B cell (primary cell): ENCODE measurements at regions not wholly inside any gene's neighbourhood (a gene's known extent, or its start where the extent isn't known, plus 50 kb on each side); places are given as distances from the start of the nearest gene placed in this dataset.

Experiments
- ATAC-seq: fragments of 200-7000 bp; cut with Tn5 transposase; one replicate; pipeline ENCODE4 v1.10.0; 2021; ENCODE audit warnings: low read depth, mild to moderate bottlenecking, moderate number of reproducible peaks, moderate library complexity
- CTCF ChIA-PET: fragments of 350-600 bp; sonication (Branson Sonifier 250); formaldehyde crosslinking; loops from one replicate; lab custom pipeline; 2021; ENCODE audit warnings: antibody characterized with exemption, inconsistent platforms; lab: Charles Lee
- POLR2A ChIA-PET: fragments of 350-600 bp; sonication (Branson Sonifier 250); formaldehyde crosslinking; loops from one replicate; lab custom pipeline; 2021; ENCODE audit warnings: antibody characterized with exemption; lab: Charles Lee
- DNase-seq: peaks from one replicate; pipeline ENCODE4 v3.0.0; 2013
- H2AFZ ChIP-seq: 2 replicates; pipeline ENCODE4 v1.6.1; 2012; ENCODE audit warnings: mild to moderate bottlenecking, low read depth, low read length; ENCODE audit not compliant: insufficient read depth, poor library complexity, severe bottlenecking
- H3K27ac ChIP-seq, 2 donors: 1 replicate in 1 of 2; 2 replicates in 1 of 2; pipeline ENCODE4 v1.5.1; 2012 to 2013; ENCODE audit warnings: low read length in 2 of 2, mild to moderate bottlenecking in 2 of 2, moderate library complexity in 1 of 2
- H3K27me3 ChIP-seq, 4 experiments: fragments of 200-600 bp in 1 of 4; sonication (generic) in 1 of 4; replicated peaks in 1 of 4; 1 replicate in 2 of 4; 2 replicates in 2 of 4; pipeline versions ENCODE4 v1.6.1 to v1.7.0; 2013 to 2016; ENCODE audit warnings: low read length in 3 of 4, mild to moderate bottlenecking in 2 of 4, mixed read lengths in 1 of 4, moderate library complexity in 1 of 4; ENCODE audit not compliant: insufficient read depth in 4 of 4, control insufficient read depth in 3 of 4; ENCODE audit errors: control extremely low read depth in 1 of 4
- H3K36me3 ChIP-seq, 2 experiments: replicated peaks in 1 of 2; 1 replicate in 1 of 2; 2 replicates in 1 of 2; pipeline versions ENCODE4 v1.6.1 to v1.7.1; 2013; ENCODE audit warnings: low read length in 1 of 2; ENCODE audit not compliant: insufficient read depth in 2 of 2, control insufficient read depth in 1 of 2; ENCODE audit errors: control extremely low read depth in 1 of 2, extremely low read depth in 1 of 2
- H3K4me1 ChIP-seq, 2 donors: fragments of 200-600 bp in 1 of 2; sonication (generic) in 1 of 2; 1 replicate in 1 of 2; 2 replicates in 1 of 2; pipeline versions ENCODE4 v1.5.1 to v1.6.1; 2013 to 2017; ENCODE audit warnings: low read length in 2 of 2; ENCODE audit not compliant: control insufficient read depth in 2 of 2, insufficient read depth in 2 of 2
- H3K4me2 ChIP-seq: replicated peaks from 2 replicates; pipeline ENCODE3; 2012; ENCODE audit warnings: mild to moderate bottlenecking, low read depth, low read length; ENCODE audit not compliant: poor library complexity, severe bottlenecking
- H3K4me3 ChIP-seq, 5 experiments: fragments of 200-600 bp in 1 of 5; sonication (generic) in 1 of 5; 1 replicate in 3 of 5; 2 replicates in 2 of 5; pipeline versions ENCODE4 v1.5.1 to v1.7.0; 2011 to 2016; ENCODE audit warnings: low read length in 4 of 5, mild to moderate bottlenecking in 4 of 5, low read depth in 2 of 5, control low read depth in 1 of 5, moderate library complexity in 1 of 5; ENCODE audit not compliant: insufficient read depth in 1 of 5; ENCODE audit errors: control extremely low read depth in 1 of 5, extremely low read depth in 1 of 5
- H3K79me2 ChIP-seq: fragments of 200-600 bp; sonication (generic); one replicate; pipeline ENCODE4 v1.6.0; 2016; ENCODE audit warnings: low read length; ENCODE audit not compliant: control insufficient read depth, insufficient read depth
- H3K9ac ChIP-seq: fragments of 200-600 bp; sonication (generic); 2 replicates; pipeline ENCODE4 v1.6.1; 2017; ENCODE audit warnings: mild to moderate bottlenecking, low read length, moderate library complexity
- H3K9me3 ChIP-seq, 3 donors: one replicate each; pipeline versions ENCODE4 v1.6.1 to v1.7.1; 2013; ENCODE audit warnings: low read length in 2 of 3; ENCODE audit not compliant: control insufficient read depth in 2 of 3, insufficient read depth in 1 of 3; ENCODE audit errors: control extremely low read depth in 1 of 3
- H4K20me1 ChIP-seq: 2 replicates; pipeline ENCODE4 v1.6.0; 2012; ENCODE audit warnings: mild to moderate bottlenecking, low read length; ENCODE audit not compliant: insufficient read depth, control insufficient read depth, poor library complexity, severe bottlenecking
- H3K27ac Mint-ChIP-seq: one replicate; pipeline ENCODE4 v1.8.0; 2021; ENCODE audit warnings: mixed read lengths
- H3K27me3 Mint-ChIP-seq: one replicate; pipeline ENCODE4 v1.8.0; 2021; ENCODE audit warnings: mixed read lengths
- H3K4me1 Mint-ChIP-seq: one replicate; pipeline ENCODE4 v1.8.0; 2021; ENCODE audit warnings: mixed read lengths
- H3K4me3 Mint-ChIP-seq: one replicate; pipeline ENCODE4 v1.8.0; 2021; ENCODE audit warnings: mixed read lengths
- H3K9me3 Mint-ChIP-seq: one replicate; pipeline ENCODE4 v1.8.0; 2022; ENCODE audit warnings: mixed read lengths; ENCODE audit not compliant: insufficient read depth
- EZH2 ChIP-seq: IDR thresholded peaks from 2 replicates; pipeline ENCODE4 v1.6.1; 2012; ENCODE audit warnings: borderline replicate concordance, low read depth, mild to moderate bottlenecking, moderate library complexity, low read length; ENCODE audit not compliant: insufficient read depth, poor library complexity, severe bottlenecking
- WGBS: methylation state at CpG from one replicate; pipeline ENCODE4 v1.1.5; 2013; ENCODE audit warnings: missing lambda C conversion rate; ENCODE audit not compliant: insufficient coverage; 5-methylcytosine and 5-hydroxymethylcytosine counted together
- intact Hi-C: fragments of 100-400 bp; cut with micrococcal nuclease; formaldehyde crosslinking; loops from one replicate; pipeline ENCODE4 v1.10.0; 2022
- TF ChIP-seq, protein P1 (sequence below): fragments of 200-600 bp; IDR thresholded peaks from one replicate; pipeline ENCODE4 v1.8.0; 2022; ENCODE audit warnings: antibody characterized with exemption, mild to moderate bottlenecking

DNA sequence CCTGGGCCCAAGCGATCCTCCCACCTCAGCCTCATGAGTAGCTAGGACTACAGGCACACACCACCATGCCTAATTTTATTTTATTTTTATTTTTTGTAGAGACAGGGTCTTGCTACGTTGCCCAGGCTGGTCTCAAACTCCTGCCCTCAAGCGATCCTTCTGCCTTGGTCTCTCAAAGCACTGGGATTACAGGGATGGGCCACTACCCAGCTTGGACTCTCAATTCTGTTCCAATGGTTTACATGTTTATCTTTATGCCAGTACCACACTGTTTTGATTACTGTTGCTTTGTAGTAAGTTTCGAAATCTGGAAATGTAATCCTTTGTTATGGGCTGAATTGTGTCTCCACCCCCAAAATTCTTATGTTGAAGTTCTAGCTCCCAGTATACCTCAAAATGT is 88.4 kb upstream of the TARDBP start:
- Histone ChIP-seq H3K79me2 (no peaks in the 10 kb centered on the region), H3K9me3 (peaks cover 0 to 7% (median 6%) of the 10 kb centered on the region in 3 donors), H3K9ac (no peak overlapping the region), H3K4me1 (no peaks in the 10 kb centered on the region), H4K20me1 (no peaks in the 10 kb centered on the region), H3K27me3 (no peaks in the 10 kb centered on the region), H3K36me3 (no peaks in the 10 kb centered on the region), H3K4me2 (no peak overlapping the region), H3K27ac (no peak overlapping the region), H2AFZ (no peak overlapping the region), H3K4me3 (no peak overlapping the region)
- ATAC-seq (no peak), DNase-seq (no peak)
- intact Hi-C loops, result no loop called here
- ChIA-PET CTCF (no interaction called here), POLR2A (no interaction called here)
- H3K4me1 Mint-ChIP-seq, result no peaks in the 10 kb centered on the region
- 90% methylated on average over 2 of the region's 4 CpGs for WGBS
- H3K27me3 Mint-ChIP-seq, result peaks cover 27% of the 10 kb centered on the region
- H3K27ac Mint-ChIP-seq, result no peak overlapping the region
- H3K9me3 Mint-ChIP-seq, result no peaks in the 10 kb centered on the region
- no peak for TF ChIP-seq EZH2
- TF ChIP-seq, protein P1, sequence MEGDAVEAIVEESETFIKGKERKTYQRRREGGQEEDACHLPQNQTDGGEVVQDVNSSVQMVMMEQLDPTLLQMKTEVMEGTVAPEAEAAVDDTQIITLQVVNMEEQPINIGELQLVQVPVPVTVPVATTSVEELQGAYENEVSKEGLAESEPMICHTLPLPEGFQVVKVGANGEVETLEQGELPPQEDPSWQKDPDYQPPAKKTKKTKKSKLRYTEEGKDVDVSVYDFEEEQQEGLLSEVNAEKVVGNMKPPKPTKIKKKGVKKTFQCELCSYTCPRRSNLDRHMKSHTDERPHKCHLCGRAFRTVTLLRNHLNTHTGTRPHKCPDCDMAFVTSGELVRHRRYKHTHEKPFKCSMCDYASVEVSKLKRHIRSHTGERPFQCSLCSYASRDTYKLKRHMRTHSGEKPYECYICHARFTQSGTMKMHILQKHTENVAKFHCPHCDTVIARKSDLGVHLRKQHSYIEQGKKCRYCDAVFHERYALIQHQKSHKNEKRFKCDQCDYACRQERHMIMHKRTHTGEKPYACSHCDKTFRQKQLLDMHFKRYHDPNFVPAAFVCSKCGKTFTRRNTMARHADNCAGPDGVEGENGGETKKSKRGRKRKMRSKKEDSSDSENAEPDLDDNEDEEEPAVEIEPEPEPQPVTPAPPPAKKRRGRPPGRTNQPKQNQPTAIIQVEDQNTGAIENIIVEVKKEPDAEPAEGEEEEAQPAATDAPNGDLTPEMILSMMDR, result no peak
- H3K4me3 Mint-ChIP-seq, result no peak overlapping the region

DNA sequence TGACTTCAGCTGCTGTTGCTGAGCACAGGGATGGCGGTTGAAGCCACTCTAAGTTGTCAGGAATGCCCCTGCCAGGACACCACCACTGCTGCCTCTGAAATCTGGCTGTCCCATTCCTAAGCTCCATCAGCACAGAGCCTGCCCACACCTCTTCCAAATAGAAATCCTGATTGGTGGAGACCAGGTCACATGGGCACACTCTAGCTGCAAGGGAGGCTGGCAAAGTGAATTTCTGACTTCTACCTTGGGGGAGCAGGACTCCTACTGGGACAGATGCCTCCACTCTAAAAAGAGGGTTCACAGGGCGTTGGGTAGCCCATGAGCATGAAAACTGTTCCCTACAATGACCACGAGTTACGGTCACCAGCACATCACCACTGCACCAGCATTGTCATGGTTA is 83.8 kb upstream of the TARDBP start:
- H3K9ac ChIP-seq, result no peak overlapping the region
- 87% methylated on average over 3 of the region's 4 CpGs for WGBS
- ATAC-seq (no peak), DNase-seq (no peak)
- Mint-ChIP-seq H3K4me3 (no peak overlapping the region), H3K27me3 (peaks cover 14% of the 10 kb centered on the region), H3K4me1 (no peaks in the 10 kb centered on the region), H3K9me3 (no peaks in the 10 kb centered on the region), H3K27ac (no peak overlapping the region)
- no peak overlapping the region for H3K27ac ChIP-seq
- H3K36me3 ChIP-seq, result no peaks in the 10 kb centered on the region
- ChIA-PET POLR2A (no interaction called here), CTCF (no interaction called here)
- H3K9me3 ChIP-seq, result peaks cover 0 to 9% (median 7%) of the 10 kb centered on the region in 3 donors
- no peak overlapping the region for H2AFZ ChIP-seq
- H3K4me2 ChIP-seq, result no peak overlapping the region
- no peaks in the 10 kb centered on the region for H3K4me1 ChIP-seq
- no peak overlapping the region for H3K4me3 ChIP-seq
- no peaks in the 10 kb centered on the region for H4K20me1 ChIP-seq
- H3K27me3 ChIP-seq, result no peaks in the 10 kb centered on the region
- TF ChIP-seq EZH2, result no peak
- no peaks in the 10 kb centered on the region for H3K79me2 ChIP-seq
- intact Hi-C loops, result no loop called here
